Activated T-cell treated with anti-CD3 and anti-CD28 coated beads for 48 hours (primary cell): ENCODE measurements at regions not wholly inside any gene's neighbourhood (a gene's known extent, or its start where the extent isn't known, plus 50 kb on each side); places are given as distances from the start of the nearest gene placed in this dataset.

Experiments used
- DNase-seq: peaks from one replicate; pipeline ENCODE4 v3.0.0-alpha.2; 2020; ENCODE audit warnings: low read depth

GRCh38 chr2:221064058-221064854 is 507.8 kb downstream of the EPHA4 start:
- no peak for DNase-seq

GRCh38 chr2:221064880-221065279 is 507.2 kb downstream of the EPHA4 start:
- no peak for DNase-seq

GRCh38 chr2:221068123-221068522 is 504.0 kb downstream of the EPHA4 start:
- no peak for DNase-seq

GRCh38 chr2:221070106-221070505 is 502.0 kb downstream of the EPHA4 start:
- DNase-seq = no peak

- DNase-seq = no peak
Measured at GRCh38 chr2:221073326-221074049, 498.6 kb downstream of the EPHA4 start.

GRCh38 chr2:221074238-221074637 is 497.9 kb downstream of the EPHA4 start:
- DNase-seq = no peak

GRCh38 chr2:221075203-221075602 is 496.9 kb downstream of the EPHA4 start:
- DNase-seq = no peak

GRCh38 chr2:221077251-221077650 is 494.9 kb downstream of the EPHA4 start:
- no peak for DNase-seq

GRCh38 chr2:221077799-221078198 is 494.3 kb downstream of the EPHA4 start:
- no peak for DNase-seq

GRCh38 chr2:221085341-221085900 is 486.7 kb downstream of the EPHA4 start:
- no peak for DNase-seq

GRCh38 chr2:221085936-221086335 is 486.2 kb downstream of the EPHA4 start:
- DNase-seq = no peak

- DNase-seq = no peak
Measured at GRCh38 chr2:221087779-221088178, 484.3 kb downstream of the EPHA4 start.

- no peak for DNase-seq
Measured at GRCh38 chr2:221088506-221088905, 483.6 kb downstream of the EPHA4 start.

- no peak for DNase-seq
Measured at GRCh38 chr2:221095356-221095755, 476.7 kb downstream of the EPHA4 start.

- no peak for DNase-seq
Measured at GRCh38 chr2:221096706-221097567, 475.2 kb downstream of the EPHA4 start.

- no peak for DNase-seq
Measured at GRCh38 chr2:221097568-221097915, 474.6 kb downstream of the EPHA4 start.

- no peak for DNase-seq
Measured at GRCh38 chr2:221097949-221098348, 474.2 kb downstream of the EPHA4 start.

- no peak for DNase-seq
Measured at GRCh38 chr2:221100467-221101089, 471.5 kb downstream of the EPHA4 start.

GRCh38 chr2:221102896-221103688 is 469.0 kb downstream of the EPHA4 start:
- no peak for DNase-seq

GRCh38 chr2:221103930-221104329 is 468.2 kb downstream of the EPHA4 start:
- DNase-seq = no peak

- DNase-seq = no peak
Measured at GRCh38 chr2:221104361-221104811, 467.7 kb downstream of the EPHA4 start.
